HG02798 (cell line): ENCODE measurements at regions not wholly inside any gene's neighbourhood (a gene's known extent, or its start where the extent isn't known, plus 50 kb on each side); places are given as distances from the start of the nearest gene placed in this dataset.
"Not testable (repeated sequence)": the region's sequence is repeated elsewhere in the genome, so short reads cannot be mapped to it uniquely, and the experiment has no call there.

Experiments
- ATAC-seq: cut with Tn5 transposase; IDR thresholded peaks from one replicate; pipeline ENCODE4 v1.9.1; 2021; ENCODE audit warnings: mild to moderate bottlenecking; ENCODE audit not compliant: unreplicated experiment, poor library complexity

DNA sequence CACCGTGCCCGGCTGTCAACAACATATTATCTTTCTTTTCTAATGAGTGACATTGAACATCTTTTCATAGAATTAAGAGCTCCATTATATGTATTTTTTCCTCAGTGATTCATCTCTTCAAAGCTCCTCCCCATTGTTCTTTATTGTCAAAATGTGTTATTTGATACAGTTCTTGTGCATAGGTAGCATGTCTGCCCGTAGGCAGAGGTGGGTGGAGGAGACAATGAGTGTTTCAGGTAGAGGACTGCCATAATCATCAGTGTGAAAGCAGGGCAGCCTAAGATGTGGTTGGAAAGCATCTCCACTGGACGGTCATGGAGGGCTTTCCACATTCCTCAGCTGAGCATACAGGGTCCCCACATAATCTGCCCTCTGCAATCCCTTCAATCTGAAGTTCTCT, 452.0 kb upstream of the MCTP2 start:
- ATAC-seq: no peak

DNA sequence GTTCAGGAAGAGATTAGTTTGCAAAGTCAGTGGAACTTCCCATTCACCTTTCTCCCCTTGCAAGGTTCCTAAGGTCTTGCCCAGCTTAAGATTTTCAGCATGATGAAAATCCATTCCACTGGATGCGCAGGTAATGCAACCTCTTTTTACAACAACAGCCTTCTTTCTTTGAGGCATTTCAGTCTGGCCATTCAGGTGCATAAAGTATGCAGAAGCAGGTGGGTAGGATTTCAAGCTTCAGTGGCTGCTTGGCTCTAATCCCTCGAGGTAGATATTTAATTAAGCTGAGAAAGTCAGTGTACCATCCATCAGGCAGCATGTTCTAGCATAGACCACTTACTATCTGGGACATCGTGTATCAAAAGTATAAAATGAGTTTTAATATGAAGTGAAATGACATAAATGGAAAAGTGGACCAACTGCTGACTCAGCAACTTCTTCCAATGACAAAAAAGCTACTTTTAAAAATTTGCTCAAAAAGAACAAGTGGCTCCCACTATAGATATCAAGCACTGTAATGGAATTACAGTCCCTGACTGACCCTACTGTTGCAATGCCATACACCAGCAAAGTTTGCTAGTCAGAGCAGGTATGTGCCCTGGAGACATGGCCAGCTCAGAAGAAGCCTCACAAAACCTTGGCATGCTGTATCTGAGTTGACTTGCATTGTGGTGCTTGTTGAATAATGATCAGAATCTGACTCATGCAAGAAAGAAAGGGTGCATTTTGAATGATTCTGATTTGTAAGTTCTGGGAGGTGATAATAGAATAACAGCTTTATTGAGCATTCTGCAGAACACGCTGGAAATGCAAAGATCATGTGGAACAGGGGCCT, 459.9 kb upstream of the MCTP2 start:
- ATAC-seq: no peak

- ATAC-seq: no peak
Measured at GRCh38 chr15:93770788-93771187, 460.6 kb upstream of the MCTP2 start.

DNA sequence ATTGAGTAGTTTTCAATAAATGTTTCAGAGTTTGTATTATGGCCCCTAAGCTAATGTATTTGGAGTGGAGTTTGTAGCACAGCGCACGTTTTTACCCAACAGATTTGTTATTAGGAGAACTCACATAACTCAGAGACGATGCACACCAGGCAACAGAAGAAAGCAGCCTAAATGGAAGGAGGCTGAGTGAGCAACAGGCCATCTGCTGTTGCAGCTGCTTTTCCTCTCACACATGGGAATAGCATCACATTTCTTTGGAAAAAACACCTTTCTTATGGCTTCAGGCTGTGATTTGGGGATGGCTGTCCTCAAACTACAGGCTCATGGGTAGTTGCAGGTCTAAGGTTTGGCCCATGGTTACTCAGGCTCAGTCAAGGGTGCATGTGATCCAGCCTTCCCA, 469.3 kb upstream of the MCTP2 start:
- no peak for ATAC-seq

DNA sequence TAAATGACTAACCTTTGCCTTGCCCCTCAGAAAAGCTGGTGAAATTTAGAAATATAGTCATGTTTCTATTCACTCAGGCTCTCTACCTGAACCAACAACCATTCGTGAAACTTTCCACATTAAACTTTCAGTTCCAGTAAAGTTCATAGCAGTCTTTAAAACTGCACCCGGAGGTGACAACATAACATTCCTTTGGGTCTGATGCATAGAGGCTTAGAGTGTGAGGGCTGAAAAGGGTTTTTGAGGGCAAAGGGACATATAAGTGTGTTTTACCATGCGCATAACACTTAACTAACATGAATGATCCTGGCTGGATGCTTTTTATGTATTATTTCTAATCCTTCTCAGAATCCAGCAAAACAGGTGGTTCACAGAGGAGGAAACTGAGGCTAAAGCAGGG, 471.7 kb upstream of the MCTP2 start:
- no peak for ATAC-seq

DNA sequence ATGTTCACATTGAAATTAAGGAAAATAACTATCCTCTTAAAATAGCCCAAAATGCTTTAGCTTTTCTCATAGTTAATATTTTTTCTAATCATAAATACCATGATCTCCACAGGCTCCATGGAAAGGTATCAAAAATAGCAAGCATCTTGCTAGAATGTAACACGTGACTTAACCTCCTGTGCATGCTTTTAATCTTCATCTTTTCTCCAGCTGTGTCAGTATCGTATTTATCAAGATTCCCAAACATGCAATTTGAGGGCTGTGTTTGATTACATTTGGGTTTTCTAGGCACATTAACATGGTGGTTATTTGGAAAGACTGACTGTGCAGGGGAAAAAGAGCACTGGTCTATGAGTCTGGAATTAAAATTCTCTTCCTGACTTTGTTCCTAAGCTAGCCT, 472.5 kb upstream of the MCTP2 start:
- no peak for ATAC-seq

DNA sequence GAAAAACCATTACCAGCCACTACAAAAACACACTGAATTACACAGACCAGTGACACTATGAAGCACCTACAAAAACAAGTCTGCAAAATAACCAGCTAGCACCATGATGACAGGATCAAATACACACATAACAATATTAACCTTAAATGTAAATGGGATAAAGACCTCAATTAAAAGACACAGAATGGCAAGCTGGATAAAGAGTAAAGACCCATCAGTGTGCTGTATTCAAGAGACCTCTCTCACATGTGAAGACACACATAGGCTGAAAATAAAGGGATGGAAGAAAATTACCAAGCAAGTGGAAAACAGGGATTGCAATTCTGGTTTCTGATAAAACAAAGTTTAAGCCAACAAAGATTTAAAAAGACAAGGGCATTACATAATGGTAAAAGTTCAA, 482.7 kb upstream of the MCTP2 start:
- ATAC-seq: no peak

- ATAC-seq: not testable (repeated sequence)
Measured at GRCh38 chr15:93734976-93735375, 496.4 kb upstream of the MCTP2 start.

DNA sequence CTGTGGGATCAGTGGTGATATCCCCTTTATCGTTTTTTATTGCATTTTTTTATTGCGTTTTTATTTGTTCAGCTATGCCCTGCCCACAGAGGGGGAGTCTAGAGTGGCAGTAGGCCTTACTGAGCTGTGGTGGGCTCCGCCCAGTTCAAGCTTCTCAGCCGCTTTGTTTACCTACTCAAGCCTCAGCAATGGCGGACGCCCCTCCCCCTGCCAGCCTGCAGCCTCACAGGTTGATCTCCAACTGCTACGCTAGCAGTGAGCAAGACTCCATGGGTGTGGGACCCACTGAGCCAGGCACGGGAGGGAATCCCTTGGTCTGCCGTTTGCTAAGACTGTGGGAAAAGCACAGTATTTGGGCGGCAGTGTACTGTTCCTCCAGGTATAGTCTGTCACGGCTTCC, 500.6 kb upstream of the MCTP2 start:
- ATAC-seq: no peak

DNA sequence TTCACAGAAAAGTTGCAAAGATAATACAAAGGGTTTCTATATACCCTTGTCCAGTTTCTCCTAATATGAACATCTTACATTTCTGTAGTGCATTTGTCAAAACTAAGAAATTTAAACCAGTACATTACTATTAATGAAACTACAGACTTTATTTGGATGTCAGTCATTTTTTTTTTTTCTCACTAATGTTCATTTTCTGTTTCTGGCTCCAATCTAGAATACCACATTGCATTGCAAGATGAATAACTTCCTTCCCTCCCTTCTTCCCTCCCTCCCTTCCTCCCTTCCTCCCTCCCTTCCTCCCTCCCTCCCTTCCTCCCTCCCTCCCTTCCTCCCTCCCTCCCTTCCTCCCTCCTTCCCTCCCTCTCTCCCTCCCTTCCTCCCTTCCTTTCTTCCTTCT, 509.2 kb upstream of the MCTP2 start:
- ATAC-seq: no peak

DNA sequence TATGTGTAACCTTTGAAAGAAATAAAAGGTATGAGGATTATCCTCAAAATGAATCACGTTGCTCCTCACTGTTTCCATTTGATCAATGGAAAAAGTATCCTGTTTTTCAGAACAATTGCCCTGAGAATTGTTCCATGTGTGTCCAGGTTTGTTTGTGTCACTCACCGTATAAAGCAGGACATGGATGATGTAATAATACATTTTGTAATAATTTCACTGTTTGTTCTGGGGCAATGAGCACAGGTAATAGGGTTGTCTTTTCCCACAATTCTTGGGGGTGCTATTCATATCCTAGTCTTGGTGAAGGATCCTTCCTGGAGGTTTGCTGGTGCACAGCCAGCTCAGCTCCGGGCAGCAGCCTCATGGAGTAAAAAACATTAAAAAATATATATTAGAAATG, 510.8 kb upstream of the MCTP2 start:
- no peak for ATAC-seq

- no peak for ATAC-seq
Measured at GRCh38 chr15:93719921-93720351, 511.4 kb upstream of the MCTP2 start.

DNA sequence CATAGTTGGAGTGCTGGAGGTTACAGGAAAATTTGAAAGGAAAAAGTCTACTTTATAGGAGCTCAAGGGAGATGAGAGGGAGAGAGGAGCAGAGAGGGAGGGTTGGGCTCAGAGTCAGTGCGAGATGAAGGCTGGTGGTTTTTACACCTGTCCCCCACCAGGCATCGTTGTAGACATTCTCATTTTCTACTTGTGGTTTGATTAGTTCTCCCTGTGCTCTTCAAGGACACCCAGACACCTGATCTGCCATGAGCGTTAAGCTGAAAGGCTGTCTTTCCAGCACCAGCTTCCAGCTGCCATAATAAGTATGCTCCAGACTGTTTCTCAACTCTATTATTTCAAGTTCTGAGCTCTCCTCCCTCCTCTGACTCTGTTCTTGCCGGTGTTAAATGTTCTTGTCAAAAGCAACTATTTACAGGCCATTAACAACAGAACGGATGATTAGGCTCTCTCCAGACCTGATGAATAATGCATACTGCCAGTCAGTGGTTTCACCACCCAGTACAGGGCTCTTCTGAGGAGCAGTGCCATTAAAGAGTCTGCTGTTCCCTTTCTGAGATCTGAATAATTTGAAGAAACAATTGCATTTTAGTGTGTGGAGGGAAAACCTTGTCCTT, 514.6 kb upstream of the MCTP2 start:
- no peak for ATAC-seq

DNA sequence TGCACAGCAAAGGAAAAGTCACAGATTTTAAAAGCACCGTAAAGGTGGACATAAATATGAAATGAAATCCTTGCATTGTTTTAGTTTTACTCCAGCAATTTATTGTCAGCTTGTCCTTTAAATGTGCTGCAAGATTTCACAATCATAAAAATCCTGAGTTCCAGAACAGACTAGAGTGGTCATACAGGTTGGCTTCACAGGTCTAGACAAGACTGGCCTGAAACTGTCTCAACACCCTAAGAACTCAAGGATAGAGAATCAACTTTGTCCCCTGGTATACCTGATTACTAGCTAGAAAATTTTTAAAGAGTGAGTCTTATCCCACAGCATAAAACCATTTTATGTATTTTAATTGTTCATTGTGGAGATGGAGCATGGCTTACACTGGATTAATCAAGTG, 521.7 kb upstream of the MCTP2 start:
- no peak for ATAC-seq

DNA sequence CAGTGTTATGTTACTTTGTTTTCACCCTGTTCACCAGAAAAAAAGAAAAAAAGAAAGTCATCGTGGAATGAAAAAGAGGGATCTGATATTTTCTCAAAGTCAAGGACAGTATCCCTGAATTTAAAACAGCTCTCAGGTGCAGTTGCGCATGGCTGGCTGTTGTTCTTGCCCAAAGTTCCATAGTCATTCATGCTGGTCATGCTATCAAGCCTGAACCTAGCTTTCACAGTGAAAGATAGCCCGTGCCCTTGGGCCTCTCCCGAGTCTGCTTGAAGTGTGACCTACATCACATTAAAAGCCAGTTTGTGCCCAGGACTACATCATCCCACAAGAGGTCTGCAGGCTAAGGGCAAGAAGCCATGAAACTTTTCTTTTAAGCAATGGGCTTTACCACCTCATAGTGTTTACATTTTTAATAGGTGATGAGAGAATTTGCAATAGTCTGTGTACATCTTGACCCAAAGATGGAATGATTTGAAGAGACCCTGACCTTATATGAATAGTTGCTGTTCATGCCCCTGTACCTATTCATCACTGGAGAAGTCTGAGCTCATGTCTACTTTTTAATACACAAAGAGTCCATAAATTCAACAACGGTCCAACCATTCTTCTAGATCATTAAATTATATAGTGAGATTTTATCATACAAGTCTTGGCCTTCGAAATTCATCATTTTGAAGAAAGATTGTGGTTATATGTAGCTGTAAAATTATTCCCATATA, 522.5 kb upstream of the MCTP2 start:
- no peak for ATAC-seq

DNA sequence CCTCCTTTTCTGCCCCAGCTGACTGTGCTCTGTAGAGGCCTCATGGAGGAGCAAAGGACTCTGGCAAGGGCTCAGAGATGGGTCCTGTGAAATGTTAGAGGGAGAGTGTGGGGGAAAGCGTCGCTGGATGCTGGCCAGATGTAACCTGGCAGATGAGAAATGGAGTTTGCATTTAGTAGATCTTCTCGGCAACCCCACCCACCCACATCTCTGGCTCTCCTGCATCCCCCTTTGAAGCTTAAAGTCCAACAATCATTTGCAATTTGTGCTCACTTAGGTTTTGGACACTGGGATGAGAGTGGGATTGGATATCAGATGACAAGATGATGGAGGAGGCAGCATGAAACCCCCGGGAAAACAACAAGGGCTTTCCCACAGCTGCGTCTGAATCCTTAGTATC, 523.6 kb upstream of the MCTP2 start:
- ATAC-seq: no peak

DNA sequence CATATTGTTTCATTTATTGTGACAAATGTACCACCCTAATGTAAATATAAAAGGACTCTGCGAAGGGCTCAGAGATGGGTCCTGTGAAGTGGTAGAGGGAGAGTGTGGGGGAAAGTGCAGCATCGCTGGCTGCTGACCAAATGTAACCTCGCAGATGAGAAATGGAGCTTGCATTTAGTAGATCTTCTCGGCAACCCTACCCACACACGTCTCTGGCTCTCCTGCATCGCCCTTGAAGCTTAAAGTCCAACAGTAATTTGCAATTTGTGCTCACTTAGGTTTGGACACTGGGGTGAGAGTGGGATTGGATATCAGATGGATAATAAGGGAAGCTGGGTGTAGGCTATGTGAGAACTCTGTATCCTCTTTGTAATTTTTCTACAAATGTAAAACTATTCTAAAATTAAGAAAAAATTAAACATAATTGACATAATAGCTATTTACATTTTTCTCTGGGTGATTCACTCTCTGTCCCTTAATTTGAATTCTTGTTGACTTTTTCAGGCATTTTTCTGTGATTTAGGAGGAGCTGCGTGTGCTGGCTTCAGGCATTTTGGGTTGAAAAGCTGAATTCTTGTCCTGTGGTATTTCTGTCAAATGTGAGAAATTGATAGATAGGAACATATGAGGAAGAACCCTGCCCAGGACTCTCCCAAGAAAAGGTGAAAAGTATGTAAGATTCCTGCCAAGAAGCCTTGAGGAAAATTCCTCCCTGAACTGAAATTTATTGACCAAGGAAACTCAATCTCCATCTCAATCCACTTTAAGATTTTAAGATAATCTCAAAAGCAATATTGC, 524.7 kb upstream of the MCTP2 start:
- no peak for ATAC-seq

GRCh38 chr15:93705753-93706455, 525.5 kb upstream of the MCTP2 start:
- ATAC-seq: no peak

GRCh38 chr15:93703092-93703739, 528.1 kb upstream of the MCTP2 start:
- ATAC-seq: no peak

- no peak for ATAC-seq
Measured at GRCh38 chr15:93700051-93700450, 531.3 kb upstream of the MCTP2 start.
